ENCODE measurements at regions not wholly inside any gene's neighbourhood (a gene's known extent, or its start where the extent isn't known, plus 50 kb on each side); places are given as distances from the start of the nearest gene placed in this dataset.

- FAIRE-seq (no peak), DNase-seq (no peak), ATAC-seq (no peak)
- Histone ChIP-seq H3K27ac (no peak overlapping the region), H3K4me1 (no peaks in the 10 kb centered on the region), H3K9me3 (no peaks in the 10 kb centered on the region), H3K4me3 (no peak overlapping the region), H3K27me3 (no peaks in the 10 kb centered on the region), H3K36me3 (no peaks in the 10 kb centered on the region)
- TF ChIP-seq CTCF (IDR thresholded peaks at IDR 0.05) = no peak
- WGBS, 2 donors = 55 to 67% methylated on average over 2 of the region's 2 CpGs
- intact Hi-C loops (cut with DNase I) = no loop called here
These were observed 738.4 kb upstream of the FZD8 start for GRCh38 chr10:36380538-36380937.

- no peak overlapping the region for H3K27ac ChIP-seq
- H3K4me3 ChIP-seq = no peak overlapping the region
- TF ChIP-seq CTCF (IDR thresholded peaks at IDR 0.05) = no peak
- H3K4me1 ChIP-seq = no peaks in the 10 kb centered on the region
- H3K27me3 ChIP-seq = no peaks in the 10 kb centered on the region
- no peaks in the 10 kb centered on the region for H3K36me3 ChIP-seq
- DNase-seq (no peak), ATAC-seq (no peak), FAIRE-seq (no peak)
- intact Hi-C loops (cut with DNase I) = no loop called here
- no peaks in the 10 kb centered on the region for H3K9me3 ChIP-seq
- WGBS, 2 donors = 76 to 88% methylated on average over 3 of the region's 3 CpGs
These were observed 733.0 kb upstream of the FZD8 start for GRCh38 chr10:36375107-36375506.

GRCh38 chr10:36373424-36374096 lies 731.5 kb upstream of the FZD8 start:
- intact Hi-C loops (cut with DNase I) = no loop called here
- no peak for ATAC-seq
- Histone ChIP-seq H3K4me1 (no peaks in the 10 kb centered on the region), H3K27me3 (no peaks in the 10 kb centered on the region), H3K4me3 (no peak overlapping the region), H3K36me3 (no peaks in the 10 kb centered on the region), H3K9me3 (no peaks in the 10 kb centered on the region), H3K27ac (no peak overlapping the region)
- 60 to 63% methylated on average over 8 of the region's 8 CpGs for WGBS, 2 donors
- DNase-seq = no peak
- TF ChIP-seq CTCF (IDR thresholded peaks at IDR 0.05) = no peak
- FAIRE-seq = no peak

- no peaks in the 10 kb centered on the region for H3K9me3 ChIP-seq
- no peak overlapping the region for H3K27ac ChIP-seq
- H3K27me3 ChIP-seq = no peaks in the 10 kb centered on the region
- 46 to 49% methylated on average over 3 of the region's 3 CpGs for WGBS, 2 donors
- H3K4me3 ChIP-seq = no peak overlapping the region
- H3K36me3 ChIP-seq = no peaks in the 10 kb centered on the region
- intact Hi-C loops (cut with DNase I) = no loop called here
- ATAC-seq (no peak), FAIRE-seq (no peak), DNase-seq (no peak)
- peaks cover 0 to under 1% (median 0%) of the 10 kb centered on the region in 3 donors for H3K4me1 ChIP-seq
- no peak for TF ChIP-seq CTCF (IDR thresholded peaks at IDR 0.05)
These were observed 725.3 kb upstream of the FZD8 start for GRCh38 chr10:36367362-36367761.

GRCh38 chr10:36366843-36367242 lies 724.7 kb upstream of the FZD8 start:
- intact Hi-C loops (cut with DNase I) = no loop called here
- Histone ChIP-seq H3K27me3 (no peaks in the 10 kb centered on the region), H3K36me3 (no peaks in the 10 kb centered on the region), H3K4me1 (peaks cover 0 to 4% (median 0%) of the 10 kb centered on the region in 3 donors), H3K4me3 (no peak overlapping the region), H3K9me3 (no peaks in the 10 kb centered on the region), H3K27ac (no peak overlapping the region)
- FAIRE-seq = no peak
- no peak for ATAC-seq
- no peak for DNase-seq
- no peak for TF ChIP-seq CTCF (IDR thresholded peaks at IDR 0.05)
